Panc1 (cell line): ENCODE measurements at regions not wholly inside any gene's neighbourhood (a gene's known extent, or its start where the extent isn't known, plus 50 kb on each side); places are given as distances from the start of the nearest gene placed in this dataset.

Experiments
- ATAC-seq: fragments of 200-7000 bp; cut with Tn5 transposase; 2 replicates; pipeline ENCODE4 v1.9.1; 2020; ENCODE audit warnings: mild to moderate bottlenecking, moderate library complexity
- BruUV-seq: library from RNA; stranded (reverse); fragments of 400-500 nt; replicated peaks from 2 replicates; lab custom pipeline; 2021; lab: Mats Ljungman, UMichigan
- CTCF ChIA-PET: fragments of 300-600 bp; sonication (Branson Sonifier 250); formaldehyde crosslinking; loops from one replicate; lab custom pipeline; 2022; ENCODE audit warnings: antibody characterized with exemption; lab: Charles Lee
- POLR2A ChIA-PET: fragments of 300-600 bp; sonication (Branson Sonifier 250); formaldehyde crosslinking; loops from one replicate; lab custom pipeline; 2022; ENCODE audit warnings: antibody characterized with exemption; lab: Charles Lee
- DNase-seq: peaks from one replicate; pipeline ENCODE4 v3.0.0-alpha.2; 2010; ENCODE audit warnings: low read depth, low spot score
- H3K27ac ChIP-seq: 2 replicates; pipeline ENCODE4 v1.5.1; 2011; ENCODE audit warnings: mild to moderate bottlenecking, low read length, inconsistent platforms
- H3K27me3 ChIP-seq: fragments of 200-500 bp; sonication (Bioruptor generic); 2 replicates; pipeline ENCODE4 v1.6.0; 2014; ENCODE audit warnings: low read length, inconsistent platforms; ENCODE audit not compliant: control insufficient read depth, insufficient read depth
- H3K36me3 ChIP-seq: fragments of 200-500 bp; sonication (Bioruptor generic); 2 replicates; pipeline ENCODE4 v1.5.1; 2014; ENCODE audit warnings: inconsistent platforms, mild to moderate bottlenecking, low read length, moderate library complexity; ENCODE audit not compliant: control insufficient read depth, insufficient read depth
- H3K4me1 ChIP-seq: 2 replicates; pipeline ENCODE4 v1.5.1; 2011; ENCODE audit warnings: inconsistent platforms, mild to moderate bottlenecking, low read length, moderate library complexity; ENCODE audit not compliant: control insufficient read depth, insufficient read depth
- H3K4me3 ChIP-seq, 2 experiments: 2 replicates each; pipeline ENCODE4 v1.5.1; 2011 to 2012; ENCODE audit warnings: low read depth in 2 of 2, low read length in 2 of 2, mild to moderate bottlenecking in 2 of 2, inconsistent platforms in 1 of 2, moderate library complexity in 1 of 2
- H3K9me3 ChIP-seq: fragments of 200-500 bp; sonication (Bioruptor generic); 2 replicates; pipeline ENCODE4 v1.5.1; 2014; ENCODE audit warnings: low read depth, mild to moderate bottlenecking, inconsistent platforms, low read length, moderate library complexity; ENCODE audit not compliant: control insufficient read depth, insufficient read depth
- POLR2AphosphoS5 ChIP-seq: IDR thresholded peaks from 2 replicates; pipeline ENCODE4 v1.6.1; 2012; ENCODE audit warnings: mild to moderate bottlenecking, low read depth, low read length, moderate library complexity
- SIN3A ChIP-seq: IDR thresholded peaks from 2 replicates; pipeline ENCODE4 v1.6.1; 2012; ENCODE audit warnings: low read depth, mild to moderate bottlenecking, low read length, moderate library complexity, borderline replicate concordance; ENCODE audit not compliant: insufficient read depth
- TCF7L2 ChIP-seq: IDR thresholded peaks from 2 replicates; pipeline ENCODE4 v1.6.1; 2011; ENCODE audit warnings: mild to moderate bottlenecking, low read depth, low read length, inconsistent platforms
- in situ Hi-C: cut with HindIII; loops from 2 replicates; pipeline ENCODE4 v1.10.0; 2016; ENCODE audit warnings: low sequenced_read_pairs, low pct_unique_long_range_greater_than_20kb
- intact Hi-C: fragments of 100-400 bp; cut with micrococcal nuclease; formaldehyde crosslinking; loops from one replicate; pipeline ENCODE4 v1.10.0; 2022; ENCODE audit not compliant: unreplicated experiment
- TF ChIP-seq, protein P1 (sequence below), 2 experiments: IDR thresholded peaks; 2 replicates each; pipeline ENCODE4 v1.6.1; 2011 to 2012; ENCODE audit warnings: low read depth in 2 of 2, control low read depth in 1 of 2, low read length in 1 of 2, mild to moderate bottlenecking in 1 of 2, moderate library complexity in 1 of 2; ENCODE audit not compliant: insufficient read depth in 1 of 2
- TF ChIP-seq, protein P2 (sequence below): fragments of 450-650 bp; IDR thresholded peaks from 2 replicates; pipeline ENCODE4 v1.5.1; 2017; ENCODE audit warnings: mild to moderate bottlenecking

DNA sequence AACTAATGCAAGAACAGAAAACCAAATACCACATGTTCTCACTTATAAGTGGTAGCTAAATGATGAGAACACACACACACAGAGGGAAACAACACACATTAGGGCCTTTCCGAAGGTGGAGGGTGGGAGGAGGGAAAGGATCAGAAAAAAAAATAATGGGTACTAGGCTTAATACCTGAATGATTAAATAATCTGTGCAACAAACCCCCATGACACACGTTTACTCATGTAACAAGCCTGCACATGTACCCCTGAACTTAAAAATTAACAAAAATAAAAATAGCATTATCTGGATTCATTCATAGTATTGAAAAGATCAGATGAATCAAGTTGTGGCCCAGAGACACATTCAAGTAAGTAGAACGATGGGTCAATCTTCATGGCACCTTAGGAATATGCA is 159.5 kb upstream of the POT1 start:
- H3K9me3 ChIP-seq = no peaks in the 10 kb centered on the region
- H3K27ac ChIP-seq = no peak overlapping the region
- TF ChIP-seq, protein P1, sequence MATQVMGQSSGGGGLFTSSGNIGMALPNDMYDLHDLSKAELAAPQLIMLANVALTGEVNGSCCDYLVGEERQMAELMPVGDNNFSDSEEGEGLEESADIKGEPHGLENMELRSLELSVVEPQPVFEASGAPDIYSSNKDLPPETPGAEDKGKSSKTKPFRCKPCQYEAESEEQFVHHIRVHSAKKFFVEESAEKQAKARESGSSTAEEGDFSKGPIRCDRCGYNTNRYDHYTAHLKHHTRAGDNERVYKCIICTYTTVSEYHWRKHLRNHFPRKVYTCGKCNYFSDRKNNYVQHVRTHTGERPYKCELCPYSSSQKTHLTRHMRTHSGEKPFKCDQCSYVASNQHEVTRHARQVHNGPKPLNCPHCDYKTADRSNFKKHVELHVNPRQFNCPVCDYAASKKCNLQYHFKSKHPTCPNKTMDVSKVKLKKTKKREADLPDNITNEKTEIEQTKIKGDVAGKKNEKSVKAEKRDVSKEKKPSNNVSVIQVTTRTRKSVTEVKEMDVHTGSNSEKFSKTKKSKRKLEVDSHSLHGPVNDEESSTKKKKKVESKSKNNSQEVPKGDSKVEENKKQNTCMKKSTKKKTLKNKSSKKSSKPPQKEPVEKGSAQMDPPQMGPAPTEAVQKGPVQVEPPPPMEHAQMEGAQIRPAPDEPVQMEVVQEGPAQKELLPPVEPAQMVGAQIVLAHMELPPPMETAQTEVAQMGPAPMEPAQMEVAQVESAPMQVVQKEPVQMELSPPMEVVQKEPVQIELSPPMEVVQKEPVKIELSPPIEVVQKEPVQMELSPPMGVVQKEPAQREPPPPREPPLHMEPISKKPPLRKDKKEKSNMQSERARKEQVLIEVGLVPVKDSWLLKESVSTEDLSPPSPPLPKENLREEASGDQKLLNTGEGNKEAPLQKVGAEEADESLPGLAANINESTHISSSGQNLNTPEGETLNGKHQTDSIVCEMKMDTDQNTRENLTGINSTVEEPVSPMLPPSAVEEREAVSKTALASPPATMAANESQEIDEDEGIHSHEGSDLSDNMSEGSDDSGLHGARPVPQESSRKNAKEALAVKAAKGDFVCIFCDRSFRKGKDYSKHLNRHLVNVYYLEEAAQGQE (IDR thresholded peaks at IDR 0.05; ENCODE audit: insufficient read depth in 1 of 2, low read depth in 2 of 2, low read length in 1 of 2) = no peak
- no peak for TF ChIP-seq TCF7L2
- no peak for TF ChIP-seq SIN3A
- TF ChIP-seq POLR2AphosphoS5 = no peak
- TF ChIP-seq, protein P2, sequence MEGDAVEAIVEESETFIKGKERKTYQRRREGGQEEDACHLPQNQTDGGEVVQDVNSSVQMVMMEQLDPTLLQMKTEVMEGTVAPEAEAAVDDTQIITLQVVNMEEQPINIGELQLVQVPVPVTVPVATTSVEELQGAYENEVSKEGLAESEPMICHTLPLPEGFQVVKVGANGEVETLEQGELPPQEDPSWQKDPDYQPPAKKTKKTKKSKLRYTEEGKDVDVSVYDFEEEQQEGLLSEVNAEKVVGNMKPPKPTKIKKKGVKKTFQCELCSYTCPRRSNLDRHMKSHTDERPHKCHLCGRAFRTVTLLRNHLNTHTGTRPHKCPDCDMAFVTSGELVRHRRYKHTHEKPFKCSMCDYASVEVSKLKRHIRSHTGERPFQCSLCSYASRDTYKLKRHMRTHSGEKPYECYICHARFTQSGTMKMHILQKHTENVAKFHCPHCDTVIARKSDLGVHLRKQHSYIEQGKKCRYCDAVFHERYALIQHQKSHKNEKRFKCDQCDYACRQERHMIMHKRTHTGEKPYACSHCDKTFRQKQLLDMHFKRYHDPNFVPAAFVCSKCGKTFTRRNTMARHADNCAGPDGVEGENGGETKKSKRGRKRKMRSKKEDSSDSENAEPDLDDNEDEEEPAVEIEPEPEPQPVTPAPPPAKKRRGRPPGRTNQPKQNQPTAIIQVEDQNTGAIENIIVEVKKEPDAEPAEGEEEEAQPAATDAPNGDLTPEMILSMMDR = no peak
- H3K4me3 ChIP-seq = no peak overlapping the region
- POLR2A ChIA-PET = no interaction called here
- no peak for ATAC-seq
- intact Hi-C loops = no loop called here
- CTCF ChIA-PET = no interaction called here
- no peaks in the 10 kb centered on the region for H3K27me3 ChIP-seq
- no peaks in the 10 kb centered on the region for H3K4me1 ChIP-seq
- in situ Hi-C loops = no loop called here
- H3K36me3 ChIP-seq = no peaks in the 10 kb centered on the region
- no TSS peak for BruUV-seq
- no peak for DNase-seq

DNA sequence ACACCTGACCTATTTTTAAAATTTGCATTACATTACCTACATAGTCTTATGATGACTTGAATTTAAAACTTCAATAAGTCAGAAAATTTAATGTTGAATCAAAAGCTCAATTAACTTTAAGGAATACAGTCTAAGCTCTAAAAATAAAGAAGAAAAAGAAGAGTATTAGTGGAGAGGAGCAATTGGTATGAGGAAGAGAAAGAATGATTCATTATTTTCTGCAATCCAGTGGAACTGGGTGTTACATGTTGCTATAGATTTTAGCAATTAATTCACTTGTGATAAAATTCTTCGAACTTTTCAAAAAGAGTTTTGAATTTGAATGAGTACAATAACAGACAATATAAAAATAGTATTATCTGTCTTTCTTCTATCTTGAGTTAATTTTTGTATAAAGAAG is 158.9 kb upstream of the POT1 start:
- ATAC-seq = no peak
- H3K36me3 ChIP-seq = no peaks in the 10 kb centered on the region
- no peak overlapping the region for H3K4me3 ChIP-seq
- H3K27me3 ChIP-seq = no peaks in the 10 kb centered on the region
- H3K4me1 ChIP-seq = no peaks in the 10 kb centered on the region
- no TSS peak for BruUV-seq
- no peak for DNase-seq
- H3K9me3 ChIP-seq = no peaks in the 10 kb centered on the region
- intact Hi-C loops = no loop called here
- H3K27ac ChIP-seq = no peak overlapping the region
- in situ Hi-C loops = no loop called here
- ChIA-PET CTCF (no interaction called here), POLR2A (no interaction called here)
- no peak for TF ChIP-seq SIN3A

DNA sequence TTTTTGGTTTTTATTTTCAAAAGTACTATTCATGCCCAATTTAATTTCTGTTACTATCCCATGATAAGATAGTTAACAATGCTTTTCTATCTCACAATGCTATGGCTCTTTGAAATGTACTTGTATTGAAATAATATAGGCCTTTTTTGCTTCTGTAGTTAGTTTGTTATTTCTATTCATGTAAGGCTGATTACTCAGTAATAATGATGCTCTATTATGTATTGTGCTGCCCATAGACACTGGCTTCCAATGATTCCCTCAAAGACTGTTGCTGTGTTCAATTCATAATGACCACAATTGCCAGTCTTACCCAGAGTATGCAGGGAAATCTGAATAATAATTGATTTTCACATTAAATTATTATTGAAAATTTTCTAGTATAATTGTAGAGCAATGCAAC is 155.5 kb upstream of the POT1 start:
- ATAC-seq = no peak
- Histone ChIP-seq H3K36me3 (no peaks in the 10 kb centered on the region), H3K4me1 (no peaks in the 10 kb centered on the region), H3K9me3 (no peaks in the 10 kb centered on the region), H3K27me3 (no peaks in the 10 kb centered on the region), H3K4me3 (no peak overlapping the region), H3K27ac (no peak overlapping the region)
- DNase-seq = no peak
- BruUV-seq = no TSS peak
- ChIA-PET CTCF (no interaction called here), POLR2A (no interaction called here)
- intact Hi-C loops = no loop called here
- TF ChIP-seq SIN3A (no peak), POLR2AphosphoS5 (no peak), TCF7L2 (no peak)
- TF ChIP-seq, protein P2 = no peak
- TF ChIP-seq, protein P1 (IDR thresholded peaks at IDR 0.05; ENCODE audit: insufficient read depth in 1 of 2, low read depth in 2 of 2, low read length in 1 of 2) = no peak
- in situ Hi-C loops = no loop called here
